GM10248 (cell line): ENCODE measurements at regions not wholly inside any gene's neighbourhood (a gene's known extent, or its start where the extent isn't known, plus 50 kb on each side); places are given as distances from the start of the nearest gene placed in this dataset.

Experiments
- CTCF ChIA-PET: fragments of 300-600 bp; sonication (Branson Sonifier 250); formaldehyde crosslinking; extraction: SDS; loops from one replicate; lab custom pipeline; 2021; ENCODE audit warnings: antibody characterized with exemption; lab: Yijun Ruan, JAX
- POLR2A ChIA-PET: fragments of 350-650 bp; sonication (Branson Sonifier 250); formaldehyde crosslinking; extraction: SDS; loops from one replicate; lab custom pipeline; 2020; ENCODE audit warnings: antibody characterized with exemption; lab: Yijun Ruan, JAX
- DNase-seq: peaks from one replicate; pipeline ENCODE4 v3.0.0; 2012; ENCODE audit errors: extremely low spot score
- CTCF ChIP-seq: IDR thresholded peaks from 2 replicates; pipeline ENCODE4 v1.5.1; 2012; ENCODE audit warnings: mild to moderate bottlenecking, low read depth; ENCODE audit errors: extremely low read depth, missing control alignments, control extremely low read depth

GRCh38 chr9:107178293-107178692 lies 104.8 kb upstream of the RAD23B start:
- no peak for TF ChIP-seq CTCF
- ChIA-PET CTCF (interaction anchor here (2.5 kb wide), 1 partner anchor 163 kb away, joined by 6 read pairs; no protein-coding TSS in a partner anchor), POLR2A (no interaction called here)
- no peak for DNase-seq

- ChIA-PET CTCF (interaction anchor here (1.1 to 1.3 kb wide), 2 partner anchors 11 to 12 kb away, joined by 3 to 6 read pairs; no protein-coding TSS in a partner anchor), POLR2A (no interaction called here)
- no peak for DNase-seq
- no peak for TF ChIP-seq CTCF
These were observed 102.9 kb upstream of the RAD23B start for GRCh38 chr9:107180206-107180605.

- POLR2A ChIA-PET: no interaction called here
- no peak for TF ChIP-seq CTCF
- DNase-seq: no peak
- CTCF ChIA-PET: no interaction called here
These were observed 99.9 kb upstream of the RAD23B start for GRCh38 chr9:107183176-107183575.

- no peak for DNase-seq
- CTCF ChIA-PET: interaction anchor here (1.1 to 2.0 kb wide), 3 partner anchors 12 to 237 kb away, joined by 3 to 7 read pairs (median 4); no protein-coding TSS in a partner anchor
- POLR2A ChIA-PET: no interaction called here
- TF ChIP-seq CTCF: no peak
These were observed 94.7 kb upstream of the RAD23B start for GRCh38 chr9:107188376-107188775.

- ChIA-PET POLR2A (no interaction called here), CTCF (no interaction called here)
- no peak for TF ChIP-seq CTCF
- no peak for DNase-seq
These were observed 92.8 kb upstream of the RAD23B start for GRCh38 chr9:107190061-107190935.

- CTCF ChIA-PET: interaction anchor here (1.8 kb wide), 1 partner anchor 19 kb away, joined by 4 read pairs; no protein-coding TSS in a partner anchor
- TF ChIP-seq CTCF: no peak
- POLR2A ChIA-PET: no interaction called here
These were observed 92.2 kb upstream of the RAD23B start for GRCh38 chr9:107190936-107191290.

More at GRCh38 chr9:107190936-107191290, 92.2 kb upstream of the RAD23B start:
- no peak for DNase-seq
